ENCODE measurements at regions not wholly inside any gene's neighbourhood (a gene's known extent, or its start where the extent isn't known, plus 50 kb on each side); places are given as distances from the start of the nearest gene placed in this dataset.

DNA sequence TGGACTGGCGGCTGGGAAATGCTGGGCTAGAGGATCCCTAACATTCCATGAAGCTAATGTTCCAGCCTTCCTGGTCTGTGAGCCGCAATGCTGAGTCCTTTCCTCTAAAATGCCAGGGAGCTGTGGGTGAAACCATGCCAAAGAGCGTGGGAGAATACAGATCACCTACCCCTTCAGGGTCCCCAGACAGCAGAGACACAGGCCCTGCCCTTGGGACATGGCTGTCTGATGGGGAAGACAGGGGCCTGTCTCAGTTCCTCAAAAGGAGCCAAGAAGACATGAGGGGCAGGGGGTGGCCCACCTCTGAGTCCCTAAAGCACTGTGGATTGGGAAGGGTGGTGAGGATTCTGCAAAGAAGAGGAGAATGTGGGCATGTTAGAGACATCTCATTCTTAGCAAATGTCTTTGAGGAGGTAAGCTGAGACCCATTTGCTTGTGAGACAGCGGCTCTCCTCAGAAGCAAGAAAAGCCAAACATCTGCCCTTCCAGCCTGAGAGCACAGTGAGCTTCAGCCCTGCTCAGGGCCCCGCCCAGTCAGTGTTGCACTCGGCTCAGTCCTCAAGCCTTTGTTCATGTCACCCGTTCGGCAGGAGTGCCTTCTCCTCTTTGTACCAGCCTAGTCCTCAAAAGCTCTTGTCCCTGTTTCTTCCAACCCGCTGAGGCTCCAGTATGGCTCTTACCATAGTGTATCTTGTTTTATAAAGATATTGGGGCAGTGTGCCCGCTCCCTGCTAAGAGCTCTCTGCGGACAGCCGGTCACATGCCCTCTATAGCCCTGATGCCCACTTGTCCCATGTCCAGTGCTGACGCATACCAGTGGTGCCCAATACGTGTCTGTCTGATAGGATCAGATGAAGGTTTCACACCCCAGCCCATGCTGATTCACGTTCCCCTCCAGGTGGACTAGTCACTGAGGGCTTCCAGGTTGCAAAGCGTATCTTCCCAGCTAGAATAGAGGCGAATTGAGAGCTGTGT, 286.2 kb downstream of the CYP26B1 start:
- TF ChIP-seq, protein P1, sequence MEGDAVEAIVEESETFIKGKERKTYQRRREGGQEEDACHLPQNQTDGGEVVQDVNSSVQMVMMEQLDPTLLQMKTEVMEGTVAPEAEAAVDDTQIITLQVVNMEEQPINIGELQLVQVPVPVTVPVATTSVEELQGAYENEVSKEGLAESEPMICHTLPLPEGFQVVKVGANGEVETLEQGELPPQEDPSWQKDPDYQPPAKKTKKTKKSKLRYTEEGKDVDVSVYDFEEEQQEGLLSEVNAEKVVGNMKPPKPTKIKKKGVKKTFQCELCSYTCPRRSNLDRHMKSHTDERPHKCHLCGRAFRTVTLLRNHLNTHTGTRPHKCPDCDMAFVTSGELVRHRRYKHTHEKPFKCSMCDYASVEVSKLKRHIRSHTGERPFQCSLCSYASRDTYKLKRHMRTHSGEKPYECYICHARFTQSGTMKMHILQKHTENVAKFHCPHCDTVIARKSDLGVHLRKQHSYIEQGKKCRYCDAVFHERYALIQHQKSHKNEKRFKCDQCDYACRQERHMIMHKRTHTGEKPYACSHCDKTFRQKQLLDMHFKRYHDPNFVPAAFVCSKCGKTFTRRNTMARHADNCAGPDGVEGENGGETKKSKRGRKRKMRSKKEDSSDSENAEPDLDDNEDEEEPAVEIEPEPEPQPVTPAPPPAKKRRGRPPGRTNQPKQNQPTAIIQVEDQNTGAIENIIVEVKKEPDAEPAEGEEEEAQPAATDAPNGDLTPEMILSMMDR (IDR thresholded peaks at IDR 0.05): no peak
- no peak for TF ChIP-seq POLR2AphosphoS5 (IDR thresholded peaks at IDR 0.05)

Measured in stomach (tissue), 4 donors.